WTC11 (cell line): ENCODE measurements at regions not wholly inside any gene's neighbourhood (a gene's known extent, or its start where the extent isn't known, plus 50 kb on each side); places are given as distances from the start of the nearest gene placed in this dataset.

Source experiments
- ATAC-seq: fragments of 200-7000 bp; cut with Tn5 transposase; 2 replicates; pipeline ENCODE4 v1.10.0; 2021; ENCODE audit warnings: mild to moderate bottlenecking, moderate library complexity
- CTCF ChIA-PET: fragments of 300-600 bp; sonication (Branson Sonifier 250); formaldehyde crosslinking; loops from one replicate; lab custom pipeline; 2021; ENCODE audit warnings: antibody characterized with exemption; lab: Charles Lee
- POLR2A ChIA-PET: fragments of 350-600 bp; sonication (Branson Sonifier 250); formaldehyde crosslinking; loops from one replicate; lab custom pipeline; 2021; ENCODE audit warnings: antibody characterized with exemption; lab: Charles Lee
- DNase-seq: peaks from one replicate; pipeline ENCODE4 v3.0.0; 2021; ENCODE audit warnings: low spot score
- H3K27ac Mint-ChIP-seq: 2 replicates; pipeline ENCODE4 v1.8.0; 2021; ENCODE audit warnings: mixed read lengths
- H3K27me3 Mint-ChIP-seq: 2 replicates; pipeline ENCODE4 v1.8.0; 2021; ENCODE audit warnings: low read depth, mild to moderate bottlenecking, moderate library complexity, mixed read lengths
- H3K36me3 Mint-ChIP-seq: 2 replicates; pipeline ENCODE4 v1.8.0; 2021; ENCODE audit warnings: mixed read lengths
- H3K4me1 Mint-ChIP-seq: 2 replicates; pipeline ENCODE4 v1.8.0; 2022; ENCODE audit warnings: mixed read lengths
- H3K4me3 Mint-ChIP-seq: 2 replicates; pipeline ENCODE4 v1.8.0; 2021; ENCODE audit warnings: mild to moderate bottlenecking, moderate library complexity, mixed read lengths
- H3K9me3 Mint-ChIP-seq: 2 replicates; pipeline ENCODE4 v1.8.0; 2021; ENCODE audit warnings: mixed read lengths
- GABPB1 ChIP-seq: sonication (generic); formaldehyde crosslinking; IDR thresholded peaks from 2 replicates; pipeline ENCODE4 v1.8.1; 2023; ENCODE audit warnings: mild to moderate bottlenecking, missing genetic modification reagents
- HMGA2 ChIP-seq: fragments of 250-450 bp; sonication (Bioruptor Pico); IDR thresholded peaks from 2 replicates; pipeline ENCODE4 v1.4.0; 2021; ENCODE audit warnings: mild to moderate bottlenecking, moderate library complexity
- JAZF1 ChIP-seq: fragments of 250-450 bp; sonication (Bioruptor Pico); IDR thresholded peaks from 2 replicates; pipeline ENCODE4 v1.9.0; 2021; ENCODE audit warnings: moderate library complexity, mild to moderate bottlenecking, inconsistent platforms
- NR2C2 ChIP-seq: sonication (generic); formaldehyde crosslinking; IDR thresholded peaks from 2 replicates; pipeline ENCODE4 v1.8.0; 2022; ENCODE audit warnings: mild to moderate bottlenecking, missing genetic modification reagents
- RELA ChIP-seq: sonication (generic); formaldehyde crosslinking; IDR thresholded peaks from 2 replicates; pipeline ENCODE4 v1.8.1; 2022; ENCODE audit warnings: missing genetic modification reagents, mild to moderate bottlenecking, borderline replicate concordance
- SOX15 ChIP-seq: fragments of 250-450 bp; sonication (Bioruptor Pico); IDR thresholded peaks from 2 replicates; pipeline ENCODE4 v1.9.0; 2021; ENCODE audit warnings: mild to moderate bottlenecking
- TEAD4 ChIP-seq: sonication (generic); formaldehyde crosslinking; IDR thresholded peaks from 2 replicates; pipeline ENCODE4 v1.8.0; 2022; ENCODE audit warnings: mild to moderate bottlenecking, missing genetic modification reagents
- TP53 ChIP-seq: sonication (generic); formaldehyde crosslinking; IDR thresholded peaks from 2 replicates; pipeline ENCODE4 v1.8.1; 2023; ENCODE audit warnings: mild to moderate bottlenecking, missing genetic modification reagents
- ZNF317 ChIP-seq: sonication (generic); formaldehyde crosslinking; IDR thresholded peaks from 2 replicates; pipeline ENCODE4 v1.8.1; 2023; ENCODE audit warnings: low read depth, mild to moderate bottlenecking, moderate library complexity, missing genetic modification reagents, borderline replicate concordance
- TF ChIP-seq, protein P1 (sequence below): sonication (generic); formaldehyde crosslinking; IDR thresholded peaks from 2 replicates; pipeline ENCODE4 v1.8.0; 2023; ENCODE audit warnings: missing genetic modification reagents, mild to moderate bottlenecking, borderline replicate concordance
- TF ChIP-seq, protein P2 (sequence below): sonication (generic); formaldehyde crosslinking; IDR thresholded peaks from 2 replicates; pipeline ENCODE4 v1.8.1; 2022; ENCODE audit warnings: missing genetic modification reagents, borderline replicate concordance
- TF ChIP-seq, protein P3 (sequence below): sonication (generic); formaldehyde crosslinking; IDR thresholded peaks from 2 replicates; pipeline ENCODE4 v1.8.1; 2023; ENCODE audit warnings: mild to moderate bottlenecking, missing genetic modification reagents, borderline replicate concordance
- TF ChIP-seq, protein P4 (sequence below): sonication (generic); formaldehyde crosslinking; IDR thresholded peaks from 2 replicates; pipeline ENCODE4 v1.8.1; 2023; ENCODE audit warnings: mild to moderate bottlenecking, missing genetic modification reagents
- TF ChIP-seq, protein P5 (sequence below): fragments of 250-450 bp; sonication (Bioruptor Pico); IDR thresholded peaks from 2 replicates; pipeline ENCODE4 v1.9.0; 2021; ENCODE audit warnings: mild to moderate bottlenecking
- TF ChIP-seq, protein P6 (sequence below): sonication (generic); formaldehyde crosslinking; IDR thresholded peaks from 2 replicates; pipeline ENCODE4 v1.8.0; 2023; ENCODE audit warnings: mild to moderate bottlenecking, missing genetic modification reagents

DNA sequence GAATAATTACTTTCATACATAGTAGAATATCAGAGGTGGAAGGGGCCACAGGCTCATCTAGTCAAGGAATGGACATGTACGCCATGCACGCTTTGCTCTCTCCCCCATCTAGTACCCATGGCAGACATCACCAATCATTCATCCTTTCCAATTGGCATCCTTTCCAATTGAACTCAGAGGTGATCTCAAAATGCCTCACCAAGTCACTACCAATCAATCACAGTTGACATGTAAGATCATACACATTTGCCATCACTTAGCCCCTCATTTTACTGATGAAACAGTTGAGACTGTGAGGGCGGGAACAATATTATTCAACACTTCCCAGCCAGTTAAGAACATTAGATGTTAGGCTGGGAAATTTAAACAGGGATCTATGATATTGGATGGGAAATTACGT, 308.4 kb downstream of the FGFR2 start:
- Mint-ChIP-seq H3K27ac (peak overlapping the region; percentile 96), H3K4me1 (peaks cover 66% of the 10 kb centered on the region)
- POLR2A ChIA-PET = no interaction called here

DNA sequence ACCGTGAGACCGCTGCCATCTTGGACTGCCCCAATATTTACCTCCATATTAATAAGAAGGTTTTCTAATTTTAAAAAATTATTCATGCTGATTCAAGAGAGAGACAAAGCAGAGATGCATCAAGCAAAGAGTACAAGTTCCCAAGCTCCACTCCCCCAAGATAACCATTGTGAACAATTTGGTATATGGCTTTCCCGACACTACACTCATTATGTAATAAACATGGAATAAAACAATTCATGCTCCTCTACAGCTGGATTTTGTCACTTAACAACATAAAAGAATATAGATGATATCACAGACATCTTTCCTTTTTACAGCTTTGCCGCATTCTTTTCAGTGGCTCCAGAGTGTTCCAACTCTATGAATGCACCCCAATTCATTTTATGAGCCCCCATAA, 307.6 kb downstream of the FGFR2 start:
- Mint-ChIP-seq H3K4me1 (peaks cover 57% of the 10 kb centered on the region), H3K9me3 (peaks cover 8% of the 10 kb centered on the region; the same call in 1 of the 2 replicates), H3K36me3 (no peaks in the 10 kb centered on the region), H3K27ac (no peak overlapping the region), H3K4me3 (no peak overlapping the region), H3K27me3 (peaks cover 10% of the 10 kb centered on the region)
- TF ChIP-seq TEAD4 (CRISPR knock-in tag) (no peak), NR2C2 (no peak), JAZF1 (CRISPR knock-in tag) (no peak), RELA (no peak), GABPB1 (CRISPR knock-in tag) (no peak), ZNF317 (no peak), TP53 (CRISPR knock-in tag) (no peak)
- TF ChIP-seq, protein P1, sequence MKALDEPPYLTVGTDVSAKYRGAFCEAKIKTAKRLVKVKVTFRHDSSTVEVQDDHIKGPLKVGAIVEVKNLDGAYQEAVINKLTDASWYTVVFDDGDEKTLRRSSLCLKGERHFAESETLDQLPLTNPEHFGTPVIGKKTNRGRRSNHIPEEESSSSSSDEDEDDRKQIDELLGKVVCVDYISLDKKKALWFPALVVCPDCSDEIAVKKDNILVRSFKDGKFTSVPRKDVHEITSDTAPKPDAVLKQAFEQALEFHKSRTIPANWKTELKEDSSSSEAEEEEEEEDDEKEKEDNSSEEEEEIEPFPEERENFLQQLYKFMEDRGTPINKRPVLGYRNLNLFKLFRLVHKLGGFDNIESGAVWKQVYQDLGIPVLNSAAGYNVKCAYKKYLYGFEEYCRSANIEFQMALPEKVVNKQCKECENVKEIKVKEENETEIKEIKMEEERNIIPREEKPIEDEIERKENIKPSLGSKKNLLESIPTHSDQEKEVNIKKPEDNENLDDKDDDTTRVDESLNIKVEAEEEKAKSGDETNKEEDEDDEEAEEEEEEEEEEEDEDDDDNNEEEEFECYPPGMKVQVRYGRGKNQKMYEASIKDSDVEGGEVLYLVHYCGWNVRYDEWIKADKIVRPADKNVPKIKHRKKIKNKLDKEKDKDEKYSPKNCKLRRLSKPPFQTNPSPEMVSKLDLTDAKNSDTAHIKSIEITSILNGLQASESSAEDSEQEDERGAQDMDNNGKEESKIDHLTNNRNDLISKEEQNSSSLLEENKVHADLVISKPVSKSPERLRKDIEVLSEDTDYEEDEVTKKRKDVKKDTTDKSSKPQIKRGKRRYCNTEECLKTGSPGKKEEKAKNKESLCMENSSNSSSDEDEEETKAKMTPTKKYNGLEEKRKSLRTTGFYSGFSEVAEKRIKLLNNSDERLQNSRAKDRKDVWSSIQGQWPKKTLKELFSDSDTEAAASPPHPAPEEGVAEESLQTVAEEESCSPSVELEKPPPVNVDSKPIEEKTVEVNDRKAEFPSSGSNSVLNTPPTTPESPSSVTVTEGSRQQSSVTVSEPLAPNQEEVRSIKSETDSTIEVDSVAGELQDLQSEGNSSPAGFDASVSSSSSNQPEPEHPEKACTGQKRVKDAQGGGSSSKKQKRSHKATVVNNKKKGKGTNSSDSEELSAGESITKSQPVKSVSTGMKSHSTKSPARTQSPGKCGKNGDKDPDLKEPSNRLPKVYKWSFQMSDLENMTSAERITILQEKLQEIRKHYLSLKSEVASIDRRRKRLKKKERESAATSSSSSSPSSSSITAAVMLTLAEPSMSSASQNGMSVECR (CRISPR knock-in tag) = no peak
- TF ChIP-seq, protein P2, sequence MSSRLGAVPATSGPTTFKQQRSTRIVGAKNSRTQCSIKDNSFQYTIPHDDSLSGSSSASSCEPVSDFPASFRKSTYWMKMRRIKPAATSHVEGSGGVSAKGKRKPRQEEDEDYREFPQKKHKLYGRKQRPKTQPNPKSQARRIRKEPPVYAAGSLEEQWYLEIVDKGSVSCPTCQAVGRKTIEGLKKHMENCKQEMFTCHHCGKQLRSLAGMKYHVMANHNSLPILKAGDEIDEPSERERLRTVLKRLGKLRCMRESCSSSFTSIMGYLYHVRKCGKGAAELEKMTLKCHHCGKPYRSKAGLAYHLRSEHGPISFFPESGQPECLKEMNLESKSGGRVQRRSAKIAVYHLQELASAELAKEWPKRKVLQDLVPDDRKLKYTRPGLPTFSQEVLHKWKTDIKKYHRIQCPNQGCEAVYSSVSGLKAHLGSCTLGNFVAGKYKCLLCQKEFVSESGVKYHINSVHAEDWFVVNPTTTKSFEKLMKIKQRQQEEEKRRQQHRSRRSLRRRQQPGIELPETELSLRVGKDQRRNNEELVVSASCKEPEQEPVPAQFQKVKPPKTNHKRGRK (CRISPR knock-in tag) = no peak
- TF ChIP-seq, protein P3, sequence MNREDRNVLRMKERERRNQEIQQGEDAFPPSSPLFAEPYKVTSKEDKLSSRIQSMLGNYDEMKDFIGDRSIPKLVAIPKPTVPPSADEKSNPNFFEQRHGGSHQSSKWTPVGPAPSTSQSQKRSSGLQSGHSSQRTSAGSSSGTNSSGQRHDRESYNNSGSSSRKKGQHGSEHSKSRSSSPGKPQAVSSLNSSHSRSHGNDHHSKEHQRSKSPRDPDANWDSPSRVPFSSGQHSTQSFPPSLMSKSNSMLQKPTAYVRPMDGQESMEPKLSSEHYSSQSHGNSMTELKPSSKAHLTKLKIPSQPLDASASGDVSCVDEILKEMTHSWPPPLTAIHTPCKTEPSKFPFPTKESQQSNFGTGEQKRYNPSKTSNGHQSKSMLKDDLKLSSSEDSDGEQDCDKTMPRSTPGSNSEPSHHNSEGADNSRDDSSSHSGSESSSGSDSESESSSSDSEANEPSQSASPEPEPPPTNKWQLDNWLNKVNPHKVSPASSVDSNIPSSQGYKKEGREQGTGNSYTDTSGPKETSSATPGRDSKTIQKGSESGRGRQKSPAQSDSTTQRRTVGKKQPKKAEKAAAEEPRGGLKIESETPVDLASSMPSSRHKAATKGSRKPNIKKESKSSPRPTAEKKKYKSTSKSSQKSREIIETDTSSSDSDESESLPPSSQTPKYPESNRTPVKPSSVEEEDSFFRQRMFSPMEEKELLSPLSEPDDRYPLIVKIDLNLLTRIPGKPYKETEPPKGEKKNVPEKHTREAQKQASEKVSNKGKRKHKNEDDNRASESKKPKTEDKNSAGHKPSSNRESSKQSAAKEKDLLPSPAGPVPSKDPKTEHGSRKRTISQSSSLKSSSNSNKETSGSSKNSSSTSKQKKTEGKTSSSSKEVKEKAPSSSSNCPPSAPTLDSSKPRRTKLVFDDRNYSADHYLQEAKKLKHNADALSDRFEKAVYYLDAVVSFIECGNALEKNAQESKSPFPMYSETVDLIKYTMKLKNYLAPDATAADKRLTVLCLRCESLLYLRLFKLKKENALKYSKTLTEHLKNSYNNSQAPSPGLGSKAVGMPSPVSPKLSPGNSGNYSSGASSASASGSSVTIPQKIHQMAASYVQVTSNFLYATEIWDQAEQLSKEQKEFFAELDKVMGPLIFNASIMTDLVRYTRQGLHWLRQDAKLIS (CRISPR knock-in tag) = no peak
- ChIA-PET CTCF (no interaction called here), POLR2A (no interaction called here)
- ATAC-seq (no peak), DNase-seq (no peak)

More for the DNA sequence above, 308.4 kb downstream of the FGFR2 start:
- ATAC-seq = no peak
- CTCF ChIA-PET = no interaction called here
- peak overlapping the region; percentile 35; the same call in 1 of the 2 replicates for H3K4me3 Mint-ChIP-seq
- TF ChIP-seq, protein P4, sequence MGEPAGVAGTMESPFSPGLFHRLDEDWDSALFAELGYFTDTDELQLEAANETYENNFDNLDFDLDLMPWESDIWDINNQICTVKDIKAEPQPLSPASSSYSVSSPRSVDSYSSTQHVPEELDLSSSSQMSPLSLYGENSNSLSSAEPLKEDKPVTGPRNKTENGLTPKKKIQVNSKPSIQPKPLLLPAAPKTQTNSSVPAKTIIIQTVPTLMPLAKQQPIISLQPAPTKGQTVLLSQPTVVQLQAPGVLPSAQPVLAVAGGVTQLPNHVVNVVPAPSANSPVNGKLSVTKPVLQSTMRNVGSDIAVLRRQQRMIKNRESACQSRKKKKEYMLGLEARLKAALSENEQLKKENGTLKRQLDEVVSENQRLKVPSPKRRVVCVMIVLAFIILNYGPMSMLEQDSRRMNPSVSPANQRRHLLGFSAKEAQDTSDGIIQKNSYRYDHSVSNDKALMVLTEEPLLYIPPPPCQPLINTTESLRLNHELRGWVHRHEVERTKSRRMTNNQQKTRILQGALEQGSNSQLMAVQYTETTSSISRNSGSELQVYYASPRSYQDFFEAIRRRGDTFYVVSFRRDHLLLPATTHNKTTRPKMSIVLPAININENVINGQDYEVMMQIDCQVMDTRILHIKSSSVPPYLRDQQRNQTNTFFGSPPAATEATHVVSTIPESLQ = no peak
- TF ChIP-seq, protein P5, sequence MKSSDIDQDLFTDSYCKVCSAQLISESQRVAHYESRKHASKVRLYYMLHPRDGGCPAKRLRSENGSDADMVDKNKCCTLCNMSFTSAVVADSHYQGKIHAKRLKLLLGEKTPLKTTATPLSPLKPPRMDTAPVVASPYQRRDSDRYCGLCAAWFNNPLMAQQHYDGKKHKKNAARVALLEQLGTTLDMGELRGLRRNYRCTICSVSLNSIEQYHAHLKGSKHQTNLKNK (CRISPR knock-in tag) = no peak
- TF ChIP-seq, protein P6, sequence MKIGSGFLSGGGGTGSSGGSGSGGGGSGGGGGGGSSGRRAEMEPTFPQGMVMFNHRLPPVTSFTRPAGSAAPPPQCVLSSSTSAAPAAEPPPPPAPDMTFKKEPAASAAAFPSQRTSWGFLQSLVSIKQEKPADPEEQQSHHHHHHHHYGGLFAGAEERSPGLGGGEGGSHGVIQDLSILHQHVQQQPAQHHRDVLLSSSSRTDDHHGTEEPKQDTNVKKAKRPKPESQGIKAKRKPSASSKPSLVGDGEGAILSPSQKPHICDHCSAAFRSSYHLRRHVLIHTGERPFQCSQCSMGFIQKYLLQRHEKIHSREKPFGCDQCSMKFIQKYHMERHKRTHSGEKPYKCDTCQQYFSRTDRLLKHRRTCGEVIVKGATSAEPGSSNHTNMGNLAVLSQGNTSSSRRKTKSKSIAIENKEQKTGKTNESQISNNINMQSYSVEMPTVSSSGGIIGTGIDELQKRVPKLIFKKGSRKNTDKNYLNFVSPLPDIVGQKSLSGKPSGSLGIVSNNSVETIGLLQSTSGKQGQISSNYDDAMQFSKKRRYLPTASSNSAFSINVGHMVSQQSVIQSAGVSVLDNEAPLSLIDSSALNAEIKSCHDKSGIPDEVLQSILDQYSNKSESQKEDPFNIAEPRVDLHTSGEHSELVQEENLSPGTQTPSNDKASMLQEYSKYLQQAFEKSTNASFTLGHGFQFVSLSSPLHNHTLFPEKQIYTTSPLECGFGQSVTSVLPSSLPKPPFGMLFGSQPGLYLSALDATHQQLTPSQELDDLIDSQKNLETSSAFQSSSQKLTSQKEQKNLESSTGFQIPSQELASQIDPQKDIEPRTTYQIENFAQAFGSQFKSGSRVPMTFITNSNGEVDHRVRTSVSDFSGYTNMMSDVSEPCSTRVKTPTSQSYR (CRISPR knock-in tag) = no peak
- TF ChIP-seq GABPB1 (CRISPR knock-in tag) (no peak), SOX15 (no peak), HMGA2 (CRISPR knock-in tag) (no peak)
- TF ChIP-seq, all 79 proteins: peak for 0
- peaks cover 10% of the 10 kb centered on the region for H3K27me3 Mint-ChIP-seq
- peaks cover 8% of the 10 kb centered on the region; the same call in 1 of the 2 replicates for H3K9me3 Mint-ChIP-seq
- no peaks in the 10 kb centered on the region for H3K36me3 Mint-ChIP-seq
- no peak for DNase-seq
